PC-9 (cell line): ENCODE measurements at regions not wholly inside any gene's neighbourhood (a gene's known extent, or its start where the extent isn't known, plus 50 kb on each side); places are given as distances from the start of the nearest gene placed in this dataset.

ENCODE experiments used
- EZH2 ChIP-seq: fragments of 200-600 bp; sonication (generic); IDR thresholded peaks from 2 replicates; pipeline ENCODE4 v1.8.0; 2017; ENCODE audit warnings: antibody characterized with exemption, low read depth
- TF ChIP-seq, protein P1 (sequence below): fragments of 200-600 bp; sonication (generic); conservative IDR thresholded peaks from 2 replicates; pipeline ENCODE4 v1.6.1; 2017; ENCODE audit warnings: mixed run types, antibody characterized with exemption, mild to moderate bottlenecking, moderate library complexity

DNA sequence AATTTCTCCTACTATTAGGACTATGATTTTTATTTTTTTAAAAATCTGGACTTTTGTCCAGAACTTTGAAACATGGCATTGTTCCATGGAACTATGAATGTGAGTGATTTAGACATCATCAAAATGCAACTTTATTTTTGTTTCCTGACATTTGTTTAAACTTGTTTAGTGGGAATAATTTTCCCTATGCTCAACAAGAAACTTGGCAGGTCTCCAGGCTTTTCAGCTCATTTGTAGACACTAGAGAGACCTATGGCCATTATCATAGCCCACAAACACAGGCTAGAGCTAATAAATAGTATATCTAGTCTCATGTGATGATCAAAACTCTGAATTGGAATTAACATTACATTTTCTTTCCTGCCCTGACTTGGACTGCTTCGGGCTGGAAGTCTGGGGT, 145.1 kb upstream of the CELF4 start:
- TF ChIP-seq, protein P1, sequence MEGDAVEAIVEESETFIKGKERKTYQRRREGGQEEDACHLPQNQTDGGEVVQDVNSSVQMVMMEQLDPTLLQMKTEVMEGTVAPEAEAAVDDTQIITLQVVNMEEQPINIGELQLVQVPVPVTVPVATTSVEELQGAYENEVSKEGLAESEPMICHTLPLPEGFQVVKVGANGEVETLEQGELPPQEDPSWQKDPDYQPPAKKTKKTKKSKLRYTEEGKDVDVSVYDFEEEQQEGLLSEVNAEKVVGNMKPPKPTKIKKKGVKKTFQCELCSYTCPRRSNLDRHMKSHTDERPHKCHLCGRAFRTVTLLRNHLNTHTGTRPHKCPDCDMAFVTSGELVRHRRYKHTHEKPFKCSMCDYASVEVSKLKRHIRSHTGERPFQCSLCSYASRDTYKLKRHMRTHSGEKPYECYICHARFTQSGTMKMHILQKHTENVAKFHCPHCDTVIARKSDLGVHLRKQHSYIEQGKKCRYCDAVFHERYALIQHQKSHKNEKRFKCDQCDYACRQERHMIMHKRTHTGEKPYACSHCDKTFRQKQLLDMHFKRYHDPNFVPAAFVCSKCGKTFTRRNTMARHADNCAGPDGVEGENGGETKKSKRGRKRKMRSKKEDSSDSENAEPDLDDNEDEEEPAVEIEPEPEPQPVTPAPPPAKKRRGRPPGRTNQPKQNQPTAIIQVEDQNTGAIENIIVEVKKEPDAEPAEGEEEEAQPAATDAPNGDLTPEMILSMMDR = no peak
- TF ChIP-seq EZH2 = no peak
